SK-N-SH (cell line): ENCODE measurements at regions not wholly inside any gene's neighbourhood (a gene's known extent, or its start where the extent isn't known, plus 50 kb on each side); places are given as distances from the start of the nearest gene placed in this dataset.

Source experiments
- CTCF ChIA-PET: fragments of 300-600, 350-600 bp; formaldehyde crosslinking; extraction: SDS; loops from one replicate; lab custom pipeline; 2021; lab: Yijun Ruan, JAX
- POLR2A ChIA-PET: fragments of 350-600 bp; sonication (Branson Sonifier 250); formaldehyde crosslinking; extraction: SDS; loops from one replicate; lab custom pipeline; 2020; ENCODE audit warnings: antibody characterized with exemption, inconsistent platforms; lab: Yijun Ruan, JAX
- DNase-seq: peaks from one replicate; pipeline ENCODE4 v3.0.0; 2012
- H2AFZ ChIP-seq: fragments of 200-600 bp; sonication (generic); 2 replicates; pipeline ENCODE4 v1.8.1; 2016; ENCODE audit warnings: antibody characterized with exemption, mild to moderate bottlenecking, low read depth
- H3F3A ChIP-seq: fragments of 200-600 bp; sonication (generic); replicated peaks from 2 replicates; pipeline ENCODE3; 2016; ENCODE audit warnings: antibody characterized with exemption, mild to moderate bottlenecking; ENCODE audit not compliant: insufficient read depth
- H3K27ac ChIP-seq, 2 experiments: fragments of 200-500 bp in 1 of 2; fragments of 200-600 bp in 1 of 2; sonication (Bioruptor generic) in 1 of 2; sonication (generic), shearing (Covaris generic) in 1 of 2; 2 replicates each; pipeline versions ENCODE4 v1.5.1 to v1.6.1; 2014 to 2016; ENCODE audit warnings: low read depth in 2 of 2, inconsistent platforms in 1 of 2, low read length in 1 of 2, mild to moderate bottlenecking in 1 of 2, mixed read lengths in 1 of 2
- H3K27me3 ChIP-seq: fragments of 200-600 bp; sonication (generic), shearing (Covaris generic); 2 replicates; pipeline ENCODE4 v1.6.1; 2016; ENCODE audit warnings: mixed run types; ENCODE audit not compliant: insufficient read depth
- H3K36me3 ChIP-seq, 2 experiments: fragments of 200-500 bp in 1 of 2; fragments of 200-600 bp in 1 of 2; sonication (Bioruptor generic) in 1 of 2; sonication (generic) in 1 of 2; replicated peaks in 1 of 2; 2 replicates each; pipeline versions ENCODE3 to v1.5.1; 2014 to 2016; ENCODE audit warnings: low read length in 1 of 2, mild to moderate bottlenecking in 1 of 2; ENCODE audit not compliant: insufficient read depth in 2 of 2, control insufficient read depth in 1 of 2
- H3K4me1 ChIP-seq, 2 experiments: fragments of 200-500 bp in 1 of 2; fragments of 200-600 bp in 1 of 2; sonication (Bioruptor generic) in 1 of 2; sonication (generic), shearing (Covaris generic) in 1 of 2; 2 replicates each; pipeline versions ENCODE4 v1.5.1 to v1.6.1; 2014 to 2016; ENCODE audit warnings: low read depth in 1 of 2, low read length in 1 of 2, mixed run types in 1 of 2; ENCODE audit not compliant: insufficient read depth in 2 of 2, control insufficient read depth in 1 of 2
- H3K4me2 ChIP-seq: fragments of 200-600 bp; sonication (generic), shearing (Covaris generic); 2 replicates; pipeline ENCODE4 v1.6.1; 2017; ENCODE audit warnings: mixed run types
- H3K4me3 ChIP-seq, 2 experiments: fragments of 200-500 bp in 1 of 2; fragments of 200-600 bp in 1 of 2; sonication (Bioruptor generic) in 1 of 2; sonication (generic), shearing (Covaris generic) in 1 of 2; 2 replicates each; pipeline versions ENCODE4 v1.5.1 to v1.8.1; 2014 to 2016; ENCODE audit warnings: low read depth in 2 of 2, inconsistent platforms in 1 of 2, low read length in 1 of 2, mild to moderate bottlenecking in 1 of 2, mixed read lengths in 1 of 2, moderate library complexity in 1 of 2
- H3K79me2 ChIP-seq: fragments of 200-600 bp; sonication (generic); 2 replicates; pipeline ENCODE4 v1.8.1; 2017; ENCODE audit warnings: mild to moderate bottlenecking; ENCODE audit not compliant: insufficient read depth
- H3K9ac ChIP-seq: fragments of 200-600 bp; sonication (generic); 2 replicates; pipeline ENCODE4 v1.6.1; 2017; ENCODE audit warnings: mixed run types
- H3K9me2 ChIP-seq: fragments of 200-600 bp; sonication (generic); 2 replicates; pipeline ENCODE4 v1.6.1; 2017; ENCODE audit warnings: mixed run types
- H3K9me3 ChIP-seq: fragments of 200-600 bp; sonication (generic); 2 replicates; pipeline ENCODE4 v1.6.1; 2017; ENCODE audit warnings: mixed run types, mild to moderate bottlenecking, moderate library complexity
- H4K20me1 ChIP-seq: fragments of 200-600 bp; sonication (generic); 2 replicates; pipeline ENCODE4 v1.6.1; 2017; ENCODE audit warnings: mild to moderate bottlenecking, mixed run types; ENCODE audit not compliant: insufficient read depth
- CHD2 ChIP-seq: fragments of 150-350 bp; IDR thresholded peaks from 2 replicates; pipeline ENCODE4 v1.6.1; 2018; ENCODE audit warnings: low read length; ENCODE audit not compliant: partially characterized antibody
- ELF1 ChIP-seq: IDR thresholded peaks from 2 replicates; pipeline ENCODE4 v1.4.0; 2012
- EP300 ChIP-seq, 2 experiments: IDR thresholded peaks; 2 replicates each; pipeline versions ENCODE4 v1.4.0 to v1.6.1; 2012; ENCODE audit warnings: borderline replicate concordance in 1 of 2, low read depth in 1 of 2, low read length in 1 of 2
- FOSL2 ChIP-seq: IDR thresholded peaks from 2 replicates; pipeline ENCODE4 v1.4.0; 2012; ENCODE audit warnings: low read depth, mild to moderate bottlenecking, moderate library complexity, borderline replicate concordance
- FOXJ3 ChIP-seq: sonication (generic); formaldehyde crosslinking; IDR thresholded peaks from 2 replicates; pipeline ENCODE4 v1.5.1; 2020; ENCODE audit warnings: mild to moderate bottlenecking, missing genetic modification reagents
- FOXM1 ChIP-seq: IDR thresholded peaks from 2 replicates; pipeline ENCODE4 v1.4.0; 2012; ENCODE audit warnings: low read depth, mild to moderate bottlenecking
- JUND ChIP-seq: IDR thresholded peaks from 2 replicates; pipeline ENCODE4 v1.4.0; 2012
- MEF2A ChIP-seq: IDR thresholded peaks from 2 replicates; pipeline ENCODE4 v1.4.0; 2012; ENCODE audit warnings: low read depth, borderline replicate concordance
- MXI1 ChIP-seq: IDR thresholded peaks from 2 replicates; pipeline ENCODE4 v1.6.1; 2012; ENCODE audit warnings: mild to moderate bottlenecking, low read depth, low read length, improper control_type of control experiment
- POLR2AphosphoS5 ChIP-seq: IDR thresholded peaks from 2 replicates; pipeline ENCODE4 v1.6.1; 2012; ENCODE audit warnings: low read depth, low read length
- RAD21 ChIP-seq: IDR thresholded peaks from 2 replicates; pipeline ENCODE4 v1.6.1; 2012; ENCODE audit warnings: mild to moderate bottlenecking, low read length
- RFX5 ChIP-seq: IDR thresholded peaks from 2 replicates; pipeline ENCODE4 v1.6.1; 2012; ENCODE audit warnings: mild to moderate bottlenecking, improper control_type of control experiment, low read length
- RXRA ChIP-seq: IDR thresholded peaks from 2 replicates; pipeline ENCODE4 v1.4.0; 2012; ENCODE audit warnings: low read depth, mild to moderate bottlenecking, borderline replicate concordance
- SIN3A ChIP-seq: IDR thresholded peaks from 2 replicates; pipeline ENCODE4 v1.6.1; 2012; ENCODE audit warnings: low read depth, mild to moderate bottlenecking, low read length, moderate library complexity, borderline replicate concordance
- TCF12 ChIP-seq: IDR thresholded peaks from 2 replicates; pipeline ENCODE4 v1.4.0; 2012
- TEAD4 ChIP-seq: IDR thresholded peaks from 2 replicates; pipeline ENCODE4 v1.4.0; 2012; ENCODE audit warnings: mild to moderate bottlenecking, borderline replicate concordance; ENCODE audit not compliant: insufficient read depth
- WGBS: methylation state at CpG from one replicate; pipeline ENCODE4 v1.1.6; 2017; ENCODE audit warnings: low lambda C conversion rate; 5-methylcytosine and 5-hydroxymethylcytosine counted together
- TF ChIP-seq, protein P1 (sequence below): IDR thresholded peaks from 2 replicates; pipeline ENCODE4; 2012
- TF ChIP-seq, protein P2 (sequence below): IDR thresholded peaks from 2 replicates; pipeline ENCODE4 v1.4.0; 2012; ENCODE audit warnings: low read depth
- TF ChIP-seq, protein P3 (sequence below): fragments of 150-350 bp; IDR thresholded peaks from 2 replicates; pipeline ENCODE4 v1.6.1; 2016; ENCODE audit warnings: mild to moderate bottlenecking, low read depth, low read length
- TF ChIP-seq, protein P4 (sequence below): fragments of 150-350 bp; IDR thresholded peaks from 2 replicates; pipeline ENCODE4 v1.6.1; 2017; ENCODE audit warnings: antibody characterized with exemption, low read length, low read depth, borderline replicate concordance
- TF ChIP-seq, protein P5 (sequence below): IDR thresholded peaks from 2 replicates; pipeline ENCODE4 v1.6.1; 2012; ENCODE audit warnings: mild to moderate bottlenecking, low read depth, low read length, moderate library complexity

DNA sequence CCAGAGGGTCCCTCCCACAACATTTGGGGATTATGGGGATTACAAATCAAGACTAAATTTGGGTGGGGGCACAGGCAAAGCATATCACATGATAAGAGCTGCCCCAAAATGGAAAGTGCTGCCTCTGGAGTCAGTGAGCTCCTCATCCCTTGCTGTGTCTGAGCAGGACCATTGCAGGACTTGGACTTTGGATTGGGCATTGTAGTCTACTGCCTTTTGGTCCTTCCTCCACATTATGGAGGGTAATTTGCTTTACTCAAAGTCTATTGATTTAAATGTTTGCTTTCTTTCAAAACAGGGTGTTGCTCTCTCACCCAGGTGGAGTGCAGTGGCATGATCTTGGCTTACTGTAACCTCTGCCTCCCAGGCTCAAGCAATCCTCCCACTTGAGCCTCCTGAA, 106.8 kb upstream of the LDAH start:
- H3K9me2 ChIP-seq = no peaks in the 10 kb centered on the region
- H3K36me3 ChIP-seq = no peaks in the 10 kb centered on the region
- ChIA-PET POLR2A (no interaction called here), CTCF (interaction anchor here (0.7 to 1.1 kb wide), 2 partner anchors 17 to 147 kb away, joined by 3 read pairs; no protein-coding TSS in a partner anchor)
- peaks cover 11% of the 10 kb centered on the region for H3F3A ChIP-seq
- no peak overlapping the region for H3K4me3 ChIP-seq
- H3K9ac ChIP-seq = no peak overlapping the region
- no peaks in the 10 kb centered on the region for H3K9me3 ChIP-seq
- H4K20me1 ChIP-seq = no peaks in the 10 kb centered on the region
- DNase-seq = no peak
- no peak overlapping the region for H3K4me2 ChIP-seq
- H3K27ac ChIP-seq = no peak overlapping the region
- H3K27me3 ChIP-seq = no peaks in the 10 kb centered on the region
- no peak overlapping the region for H2AFZ ChIP-seq
- no peaks in the 10 kb centered on the region for H3K79me2 ChIP-seq
- TF ChIP-seq MXI1 (no peak), SIN3A (no peak), MEF2A (no peak), TEAD4 (no peak), RXRA (no peak), FOXJ3 (CRISPR knock-in tag) (no peak), EP300 (IDR thresholded peaks at IDR 0.05; ENCODE audit: borderline replicate concordance in 1 of 2, low read depth in 1 of 2, low read length in 1 of 2) (no peak), ELF1 (no peak), RFX5 (no peak), POLR2AphosphoS5 (no peak), CHD2 (no peak), FOXM1 (no peak)
- TF ChIP-seq, protein P1, sequence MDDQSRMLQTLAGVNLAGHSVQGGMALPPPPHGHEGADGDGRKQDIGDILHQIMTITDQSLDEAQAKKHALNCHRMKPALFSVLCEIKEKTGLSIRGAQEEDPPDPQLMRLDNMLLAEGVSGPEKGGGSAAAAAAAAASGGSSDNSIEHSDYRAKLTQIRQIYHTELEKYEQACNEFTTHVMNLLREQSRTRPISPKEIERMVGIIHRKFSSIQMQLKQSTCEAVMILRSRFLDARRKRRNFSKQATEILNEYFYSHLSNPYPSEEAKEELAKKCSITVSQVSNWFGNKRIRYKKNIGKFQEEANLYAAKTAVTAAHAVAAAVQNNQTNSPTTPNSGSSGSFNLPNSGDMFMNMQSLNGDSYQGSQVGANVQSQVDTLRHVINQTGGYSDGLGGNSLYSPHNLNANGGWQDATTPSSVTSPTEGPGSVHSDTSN = no peak
- TF ChIP-seq, protein P2, sequence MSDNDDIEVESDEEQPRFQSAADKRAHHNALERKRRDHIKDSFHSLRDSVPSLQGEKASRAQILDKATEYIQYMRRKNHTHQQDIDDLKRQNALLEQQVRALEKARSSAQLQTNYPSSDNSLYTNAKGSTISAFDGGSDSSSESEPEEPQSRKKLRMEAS = no peak
- H3K4me1 ChIP-seq = peaks cover 16 to 27% of the 10 kb centered on the region in 2 experiments

DNA sequence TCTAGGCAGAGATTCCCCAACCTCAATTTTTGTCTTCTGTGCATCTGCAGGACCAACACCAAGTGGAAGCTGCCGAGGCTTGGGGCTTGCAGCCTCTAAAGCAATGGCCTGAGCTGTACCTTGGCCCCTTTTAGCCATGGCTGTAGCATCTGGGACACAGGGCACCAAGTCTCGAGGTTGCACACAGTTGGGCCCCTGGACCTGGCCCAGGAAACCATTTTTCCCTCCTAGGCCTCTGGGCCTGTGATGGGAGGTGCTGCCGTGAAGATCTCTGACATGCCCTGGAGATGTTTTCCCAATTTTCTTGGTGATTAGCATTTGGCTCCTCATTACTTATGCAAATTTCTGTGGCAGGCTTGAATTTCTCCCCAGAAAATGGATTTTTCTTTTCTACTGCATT, 105.7 kb upstream of the LDAH start:
- H3K9me3 ChIP-seq = no peaks in the 10 kb centered on the region
- POLR2A ChIA-PET = no interaction called here
- H3K4me1 ChIP-seq = peaks cover 11 to 18% of the 10 kb centered on the region in 2 experiments; a peak in 2 of 4 replicates
- H3K27me3 ChIP-seq = no peaks in the 10 kb centered on the region
- no peaks in the 10 kb centered on the region for H3K36me3 ChIP-seq
- no peak overlapping the region for H3K27ac ChIP-seq
- WGBS = 25% methylated on average over 3 of the region's 3 CpGs
- CTCF ChIA-PET = no interaction called here
- DNase-seq = no peak
- no peak overlapping the region for H2AFZ ChIP-seq
- no peaks in the 10 kb centered on the region for H3K79me2 ChIP-seq
- no peak for TF ChIP-seq RXRA
- TF ChIP-seq, protein P3, sequence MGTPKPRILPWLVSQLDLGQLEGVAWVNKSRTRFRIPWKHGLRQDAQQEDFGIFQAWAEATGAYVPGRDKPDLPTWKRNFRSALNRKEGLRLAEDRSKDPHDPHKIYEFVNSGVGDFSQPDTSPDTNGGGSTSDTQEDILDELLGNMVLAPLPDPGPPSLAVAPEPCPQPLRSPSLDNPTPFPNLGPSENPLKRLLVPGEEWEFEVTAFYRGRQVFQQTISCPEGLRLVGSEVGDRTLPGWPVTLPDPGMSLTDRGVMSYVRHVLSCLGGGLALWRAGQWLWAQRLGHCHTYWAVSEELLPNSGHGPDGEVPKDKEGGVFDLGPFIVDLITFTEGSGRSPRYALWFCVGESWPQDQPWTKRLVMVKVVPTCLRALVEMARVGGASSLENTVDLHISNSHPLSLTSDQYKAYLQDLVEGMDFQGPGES = no peak
- no peak for TF ChIP-seq JUND
- TF ChIP-seq EP300 (IDR thresholded peaks at IDR 0.05; ENCODE audit: borderline replicate concordance in 1 of 2, low read depth in 1 of 2, low read length in 1 of 2) = no peak
- TF ChIP-seq FOSL2 = no peak
- TF ChIP-seq FOXJ3 (CRISPR knock-in tag) = no peak
- TF ChIP-seq MEF2A = no peak
- no peak for TF ChIP-seq FOXM1
- TF ChIP-seq, protein P4, sequence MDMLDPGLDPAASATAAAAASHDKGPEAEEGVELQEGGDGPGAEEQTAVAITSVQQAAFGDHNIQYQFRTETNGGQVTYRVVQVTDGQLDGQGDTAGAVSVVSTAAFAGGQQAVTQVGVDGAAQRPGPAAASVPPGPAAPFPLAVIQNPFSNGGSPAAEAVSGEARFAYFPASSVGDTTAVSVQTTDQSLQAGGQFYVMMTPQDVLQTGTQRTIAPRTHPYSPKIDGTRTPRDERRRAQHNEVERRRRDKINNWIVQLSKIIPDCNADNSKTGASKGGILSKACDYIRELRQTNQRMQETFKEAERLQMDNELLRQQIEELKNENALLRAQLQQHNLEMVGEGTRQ = no peak
- no peak for TF ChIP-seq CHD2
- TF ChIP-seq TEAD4 = no peak
- TF ChIP-seq RAD21 = no peak
- no peak for TF ChIP-seq SIN3A
- TF ChIP-seq MXI1 = no peak
- no peak for TF ChIP-seq TCF12
- TF ChIP-seq, protein P5, sequence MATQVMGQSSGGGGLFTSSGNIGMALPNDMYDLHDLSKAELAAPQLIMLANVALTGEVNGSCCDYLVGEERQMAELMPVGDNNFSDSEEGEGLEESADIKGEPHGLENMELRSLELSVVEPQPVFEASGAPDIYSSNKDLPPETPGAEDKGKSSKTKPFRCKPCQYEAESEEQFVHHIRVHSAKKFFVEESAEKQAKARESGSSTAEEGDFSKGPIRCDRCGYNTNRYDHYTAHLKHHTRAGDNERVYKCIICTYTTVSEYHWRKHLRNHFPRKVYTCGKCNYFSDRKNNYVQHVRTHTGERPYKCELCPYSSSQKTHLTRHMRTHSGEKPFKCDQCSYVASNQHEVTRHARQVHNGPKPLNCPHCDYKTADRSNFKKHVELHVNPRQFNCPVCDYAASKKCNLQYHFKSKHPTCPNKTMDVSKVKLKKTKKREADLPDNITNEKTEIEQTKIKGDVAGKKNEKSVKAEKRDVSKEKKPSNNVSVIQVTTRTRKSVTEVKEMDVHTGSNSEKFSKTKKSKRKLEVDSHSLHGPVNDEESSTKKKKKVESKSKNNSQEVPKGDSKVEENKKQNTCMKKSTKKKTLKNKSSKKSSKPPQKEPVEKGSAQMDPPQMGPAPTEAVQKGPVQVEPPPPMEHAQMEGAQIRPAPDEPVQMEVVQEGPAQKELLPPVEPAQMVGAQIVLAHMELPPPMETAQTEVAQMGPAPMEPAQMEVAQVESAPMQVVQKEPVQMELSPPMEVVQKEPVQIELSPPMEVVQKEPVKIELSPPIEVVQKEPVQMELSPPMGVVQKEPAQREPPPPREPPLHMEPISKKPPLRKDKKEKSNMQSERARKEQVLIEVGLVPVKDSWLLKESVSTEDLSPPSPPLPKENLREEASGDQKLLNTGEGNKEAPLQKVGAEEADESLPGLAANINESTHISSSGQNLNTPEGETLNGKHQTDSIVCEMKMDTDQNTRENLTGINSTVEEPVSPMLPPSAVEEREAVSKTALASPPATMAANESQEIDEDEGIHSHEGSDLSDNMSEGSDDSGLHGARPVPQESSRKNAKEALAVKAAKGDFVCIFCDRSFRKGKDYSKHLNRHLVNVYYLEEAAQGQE = no peak
- TF ChIP-seq, all 33 proteins: peak for 0
- no peaks in the 10 kb centered on the region for H4K20me1 ChIP-seq
- no peak overlapping the region for H3K9ac ChIP-seq
- peaks cover 1% of the 10 kb centered on the region for H3F3A ChIP-seq
- H3K4me3 ChIP-seq = no peak overlapping the region
- no peaks in the 10 kb centered on the region for H3K9me2 ChIP-seq
- no peak overlapping the region for H3K4me2 ChIP-seq
